ENCODE measurements at regions not wholly inside any gene's neighbourhood (a gene's known extent, or its start where the extent isn't known, plus 50 kb on each side); places are given as distances from the start of the nearest gene placed in this dataset.
"Not testable (repeated sequence)": the region's sequence is repeated elsewhere in the genome, so short reads cannot be mapped to it uniquely, and the experiment has no call there.

- H3K56ac ChIP-seq (ENCODE audit: extremely low read depth, insufficient read depth, low read length); H2AK5ac ChIP-seq (ENCODE audit: low read depth, low read length); H3K4ac ChIP-seq (ENCODE audit: low read depth, low read length); CTCF ChIA-PET; H3K4me1 ChIP-seq (ENCODE audit: control insufficient read depth, insufficient read depth, low read length); H2BK5ac ChIP-seq (ENCODE audit: low read depth, low read length, poor library complexity, severe bottlenecking); dilution Hi-C loops (cut with HindIII; ENCODE audit: low sequenced_read_pairs, unreplicated experiment); H3K23ac ChIP-seq (ENCODE audit: low read depth, low read length); intact Hi-C loops (cut with micrococcal nuclease); H3K36me3 ChIP-seq (ENCODE audit: control insufficient read depth, insufficient read depth, low read length); BruUV-seq (replicated peaks); H4K8ac ChIP-seq (ENCODE audit: low read depth in 2 of 2, low read length in 2 of 2); H3K9ac ChIP-seq (ENCODE audit: low read depth, low read length); H3K79me1 ChIP-seq (ENCODE audit: low read depth in 1 of 2, low read length in 2 of 2); ATAC-seq (ENCODE audit: low read depth); H2BK20ac ChIP-seq (ENCODE audit: low read depth, low read length); H4K91ac ChIP-seq (ENCODE audit: insufficient read depth, low read depth, low read length); H2AFZ ChIP-seq (replicated peaks; ENCODE audit: low read length, poor library complexity); in situ Hi-C loops (cut with MboI; ENCODE audit: low sequenced_read_pairs); H2AK9ac ChIP-seq (replicated peaks; ENCODE audit: low read depth, low read length, poor library complexity); H3K4me3 ChIP-seq (ENCODE audit: insufficient read depth, low read depth, low read length); H3K14ac ChIP-seq (replicated peaks; ENCODE audit: low read depth, low read length); POLR2A ChIA-PET (ENCODE audit: unreplicated experiment); H3K27ac ChIP-seq (ENCODE audit: insufficient read depth, low read length); DNase-seq; H4K5ac ChIP-seq (ENCODE audit: low read depth, low read length); H3K9me1 ChIP-seq (ENCODE audit: insufficient read depth, low read length); H2BK120ac ChIP-seq (ENCODE audit: low read depth, low read length); H3K18ac ChIP-seq (ENCODE audit: low read depth, low read length); H4K20me1 ChIP-seq (ENCODE audit: insufficient read depth, low read length); H2BK15ac ChIP-seq (ENCODE audit: low read depth, low read length); H3K9me3 ChIP-seq (ENCODE audit: control insufficient read depth, insufficient read depth, low read length); H3K4me2 ChIP-seq (ENCODE audit: low read depth, low read length); H3K27me3 ChIP-seq (ENCODE audit: control insufficient read depth, insufficient read depth, low read length): not testable (repeated sequence)
- no CpG with 5 or more reads among the region's 1 CpG for WGBS, 2 experiments (ENCODE audit: extremely low coverage in 2 of 2, insufficient read length in 1 of 2)
Observed at GRCh38 chr1:146826957-146827356, 111.2 kb upstream of the NBPF12 start.

- H2AFZ ChIP-seq (replicated peaks; ENCODE audit: low read length, poor library complexity); H3K23ac ChIP-seq (ENCODE audit: low read depth, low read length); H3K9ac ChIP-seq (ENCODE audit: low read depth, low read length); H3K4me3 ChIP-seq (ENCODE audit: insufficient read depth, low read depth, low read length); H4K5ac ChIP-seq (ENCODE audit: low read depth, low read length); H4K20me1 ChIP-seq (ENCODE audit: insufficient read depth, low read length); H3K4me2 ChIP-seq (ENCODE audit: low read depth, low read length); H2BK15ac ChIP-seq (ENCODE audit: low read depth, low read length); H2BK20ac ChIP-seq (ENCODE audit: low read depth, low read length); POLR2A ChIA-PET (ENCODE audit: unreplicated experiment); H4K91ac ChIP-seq (ENCODE audit: insufficient read depth, low read depth, low read length); H2BK5ac ChIP-seq (ENCODE audit: low read depth, low read length, poor library complexity, severe bottlenecking); H3K9me3 ChIP-seq (ENCODE audit: control insufficient read depth, insufficient read depth, low read length); H2BK120ac ChIP-seq (ENCODE audit: low read depth, low read length); dilution Hi-C loops (cut with HindIII; ENCODE audit: low sequenced_read_pairs, unreplicated experiment); H3K36me3 ChIP-seq (ENCODE audit: control insufficient read depth, insufficient read depth, low read length); H3K27me3 ChIP-seq (ENCODE audit: control insufficient read depth, insufficient read depth, low read length); H3K9me1 ChIP-seq (ENCODE audit: insufficient read depth, low read length); H3K4me1 ChIP-seq (ENCODE audit: control insufficient read depth, insufficient read depth, low read length); DNase-seq; CTCF ChIA-PET; H3K79me1 ChIP-seq (ENCODE audit: low read depth in 1 of 2, low read length in 2 of 2); H3K4ac ChIP-seq (ENCODE audit: low read depth, low read length); H3K27ac ChIP-seq (ENCODE audit: insufficient read depth, low read length); in situ Hi-C loops (cut with MboI; ENCODE audit: low sequenced_read_pairs); H3K18ac ChIP-seq (ENCODE audit: low read depth, low read length); BruUV-seq (replicated peaks); H2AK9ac ChIP-seq (replicated peaks; ENCODE audit: low read depth, low read length, poor library complexity); ATAC-seq (ENCODE audit: low read depth); H2AK5ac ChIP-seq (ENCODE audit: low read depth, low read length); H3K14ac ChIP-seq (replicated peaks; ENCODE audit: low read depth, low read length); H4K8ac ChIP-seq (ENCODE audit: low read depth in 2 of 2, low read length in 2 of 2); intact Hi-C loops (cut with micrococcal nuclease); H3K56ac ChIP-seq (ENCODE audit: extremely low read depth, insufficient read depth, low read length): not testable (repeated sequence)
- WGBS, 2 experiments (ENCODE audit: extremely low coverage in 2 of 2, insufficient read length in 1 of 2) = 60% methylated on average over 1 of the region's 19 CpGs; no CpG with 5 or more reads in 1 of the 2 experiments
Observed at GRCh38 chr1:146794236-146794635, 143.9 kb upstream of the NBPF12 start.
